OCI-LY1 (cell line): ENCODE measurements at regions not wholly inside any gene's neighbourhood (a gene's known extent, or its start where the extent isn't known, plus 50 kb on each side); places are given as distances from the start of the nearest gene placed in this dataset.

Experiments used
- H2AFZ ChIP-seq: fragments of 200-600 bp; sonication (generic), shearing (Covaris generic); 2 replicates; pipeline ENCODE4 v1.6.0; 2014; ENCODE audit warnings: antibody characterized with exemption, mild to moderate bottlenecking, low read length
- H3F3A ChIP-seq: fragments of 200-600 bp; sonication (generic), shearing (Covaris generic); 2 replicates; pipeline ENCODE4 v1.6.0; 2014; ENCODE audit warnings: mild to moderate bottlenecking, antibody characterized with exemption, low read length, moderate library complexity; ENCODE audit not compliant: insufficient read depth
- H3K27ac ChIP-seq: fragments of 200-600 bp; sonication (generic); 2 replicates; pipeline ENCODE4 v1.5.1; 2014; ENCODE audit warnings: low read length, mixed run types, mild to moderate bottlenecking, low read depth; ENCODE audit not compliant: poor library complexity, severe bottlenecking
- H3K27me3 ChIP-seq: fragments of 200-600 bp; sonication (generic); 2 replicates; pipeline ENCODE4 v1.6.0; 2014; ENCODE audit warnings: antibody characterized with exemption, mild to moderate bottlenecking, low read length, moderate library complexity; ENCODE audit not compliant: insufficient read depth
- H3K36me3 ChIP-seq: fragments of 200-600 bp; sonication (generic); 2 replicates; pipeline ENCODE4 v1.6.1; 2014; ENCODE audit warnings: mild to moderate bottlenecking, antibody characterized with exemption, low read length, moderate library complexity, mixed read lengths; ENCODE audit not compliant: insufficient read depth
- H3K4me1 ChIP-seq: fragments of 200-600 bp; sonication (generic); 2 replicates; pipeline ENCODE4 v1.5.1; 2014; ENCODE audit warnings: mild to moderate bottlenecking, low read length, moderate library complexity; ENCODE audit not compliant: insufficient read depth, severe bottlenecking
- H3K4me2 ChIP-seq: fragments of 200-600 bp; sonication (generic), shearing (Covaris generic); 2 replicates; pipeline ENCODE4 v1.6.1; 2014; ENCODE audit warnings: low read length
- H3K4me3 ChIP-seq: fragments of 200-600 bp; sonication (generic); 2 replicates; pipeline ENCODE4 v1.5.1; 2014; ENCODE audit warnings: low read length, low read depth, mild to moderate bottlenecking, mixed read lengths; ENCODE audit not compliant: poor library complexity, severe bottlenecking
- H3K79me2 ChIP-seq: fragments of 200-600 bp; shearing (Covaris generic); 2 replicates; pipeline ENCODE4 v1.6.1; 2016; ENCODE audit warnings: mixed run types, low read length, mixed read lengths; ENCODE audit not compliant: insufficient read depth
- H3K9ac ChIP-seq: fragments of 200-600 bp; sonication (generic), shearing (Covaris generic); 2 replicates; pipeline ENCODE4 v1.6.1; 2014; ENCODE audit warnings: mild to moderate bottlenecking, low read length, mixed read lengths
- H3K9me2 ChIP-seq: fragments of 200-600 bp; sonication (generic), shearing (Covaris generic); 2 replicates; pipeline ENCODE4 v1.6.1; 2014; ENCODE audit warnings: low read depth, mild to moderate bottlenecking, low read length, mixed read lengths
- H3K9me3 ChIP-seq: fragments of 200-600 bp; shearing (Covaris generic); 2 replicates; pipeline ENCODE4 v1.6.1; 2014; ENCODE audit warnings: low read length, mixed read lengths
- H4K20me1 ChIP-seq: fragments of 200-600 bp; sonication (generic), shearing (Covaris generic); 2 replicates; pipeline ENCODE4 v1.6.0; 2016; ENCODE audit warnings: mild to moderate bottlenecking, low read length; ENCODE audit not compliant: insufficient read depth
- EZH2 ChIP-seq: fragments of 200-600 bp; sonication (generic), shearing (Covaris generic); IDR thresholded peaks from 2 replicates; pipeline ENCODE4 v1.8.0; 2017; ENCODE audit warnings: borderline replicate concordance, mixed run types, mild to moderate bottlenecking, antibody characterized with exemption, low read length, moderate library complexity, mixed read lengths
- TF ChIP-seq, protein P1 (sequence below): fragments of 200-600 bp; sonication (generic), shearing (Covaris generic); IDR thresholded peaks from 2 replicates; pipeline ENCODE4 v1.5.1; 2017; ENCODE audit warnings: mild to moderate bottlenecking, antibody characterized with exemption, low read length, moderate library complexity, mixed read lengths

DNA sequence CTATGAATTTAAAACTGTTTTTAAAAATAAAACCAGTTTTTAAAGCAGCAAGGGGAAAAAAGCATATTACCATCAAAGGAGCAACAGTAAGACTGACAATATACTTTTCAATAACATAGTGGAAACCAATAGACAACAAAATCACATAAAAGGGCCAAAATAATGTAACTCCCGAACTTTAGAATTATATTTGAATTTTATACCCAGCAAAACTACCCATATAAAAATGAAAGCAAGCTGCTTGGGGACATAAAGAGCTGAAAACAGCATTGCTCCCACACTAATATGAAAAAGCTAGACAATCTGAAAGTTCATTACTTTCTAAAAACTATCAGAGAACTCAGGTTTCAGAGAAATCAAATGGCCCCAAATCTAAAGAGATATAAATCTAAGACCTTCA is 199.4 kb upstream of the ARID1B start:
- Histone ChIP-seq H3K27me3 (no peaks in the 10 kb centered on the region; the same call in 1 of the 2 replicates), H2AFZ (no peak overlapping the region), H3K9me3 (peaks cover 25% of the 10 kb centered on the region), H3K4me1 (no peaks in the 10 kb centered on the region), H3K9me2 (no peaks in the 10 kb centered on the region), H3K4me3 (no peak overlapping the region), H3F3A (no peaks in the 10 kb centered on the region), H4K20me1 (no peaks in the 10 kb centered on the region), H3K79me2 (no peaks in the 10 kb centered on the region), H3K27ac (no peak overlapping the region), H3K4me2 (no peak overlapping the region), H3K9ac (no peak overlapping the region), H3K36me3 (no peaks in the 10 kb centered on the region)
- TF ChIP-seq EZH2 = no peak
- TF ChIP-seq, protein P1, sequence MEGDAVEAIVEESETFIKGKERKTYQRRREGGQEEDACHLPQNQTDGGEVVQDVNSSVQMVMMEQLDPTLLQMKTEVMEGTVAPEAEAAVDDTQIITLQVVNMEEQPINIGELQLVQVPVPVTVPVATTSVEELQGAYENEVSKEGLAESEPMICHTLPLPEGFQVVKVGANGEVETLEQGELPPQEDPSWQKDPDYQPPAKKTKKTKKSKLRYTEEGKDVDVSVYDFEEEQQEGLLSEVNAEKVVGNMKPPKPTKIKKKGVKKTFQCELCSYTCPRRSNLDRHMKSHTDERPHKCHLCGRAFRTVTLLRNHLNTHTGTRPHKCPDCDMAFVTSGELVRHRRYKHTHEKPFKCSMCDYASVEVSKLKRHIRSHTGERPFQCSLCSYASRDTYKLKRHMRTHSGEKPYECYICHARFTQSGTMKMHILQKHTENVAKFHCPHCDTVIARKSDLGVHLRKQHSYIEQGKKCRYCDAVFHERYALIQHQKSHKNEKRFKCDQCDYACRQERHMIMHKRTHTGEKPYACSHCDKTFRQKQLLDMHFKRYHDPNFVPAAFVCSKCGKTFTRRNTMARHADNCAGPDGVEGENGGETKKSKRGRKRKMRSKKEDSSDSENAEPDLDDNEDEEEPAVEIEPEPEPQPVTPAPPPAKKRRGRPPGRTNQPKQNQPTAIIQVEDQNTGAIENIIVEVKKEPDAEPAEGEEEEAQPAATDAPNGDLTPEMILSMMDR = no peak

DNA sequence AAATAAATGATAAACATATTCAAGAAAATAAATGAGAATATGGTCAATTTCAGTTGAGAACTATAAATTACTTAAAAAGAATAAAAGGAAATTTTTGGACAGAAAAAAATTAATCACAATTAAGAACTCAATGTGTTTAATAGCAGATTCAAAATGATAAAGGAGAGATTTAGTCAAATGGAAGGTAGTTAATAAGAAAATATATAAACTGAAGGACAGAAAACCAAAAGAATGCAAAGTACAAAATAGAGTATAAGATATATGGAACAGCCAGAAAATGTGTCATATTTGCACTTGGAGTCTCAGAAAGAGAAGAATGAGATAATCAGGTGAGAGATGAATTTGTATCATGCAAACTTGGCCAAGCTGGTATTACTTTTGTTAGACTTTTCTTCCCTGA is 201.8 kb upstream of the ARID1B start:
- Histone ChIP-seq H3K4me3 (no peak overlapping the region), H3K79me2 (no peaks in the 10 kb centered on the region), H3F3A (no peaks in the 10 kb centered on the region), H3K9me3 (peaks cover 25% of the 10 kb centered on the region), H3K4me2 (no peak overlapping the region), H2AFZ (no peak overlapping the region), H4K20me1 (no peaks in the 10 kb centered on the region), H3K4me1 (no peaks in the 10 kb centered on the region), H3K9me2 (no peaks in the 10 kb centered on the region), H3K9ac (no peak overlapping the region), H3K27ac (no peak overlapping the region), H3K27me3 (peaks cover 6% of the 10 kb centered on the region; the same call in 1 of the 2 replicates), H3K36me3 (no peaks in the 10 kb centered on the region)
- no peak for TF ChIP-seq EZH2
- TF ChIP-seq, protein P1 = no peak

DNA sequence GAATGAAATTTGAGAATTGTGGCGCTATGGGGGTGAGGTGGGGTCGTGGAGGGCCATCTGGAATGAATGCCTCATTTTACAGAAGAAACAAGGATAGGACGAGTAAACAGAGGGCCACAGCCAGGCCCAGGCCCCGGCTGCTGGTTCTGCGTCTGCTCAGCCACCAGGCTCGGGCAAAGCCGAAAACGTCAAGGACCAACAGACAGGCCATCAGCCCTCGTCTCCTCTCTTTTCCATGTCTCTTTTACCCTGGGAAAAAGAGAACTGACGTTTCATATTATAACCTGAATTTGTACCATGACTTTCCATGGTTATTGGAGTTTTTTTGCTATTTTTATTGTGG is 212.4 kb upstream of the ARID1B start:
- no peaks in the 10 kb centered on the region for H3K9me2 ChIP-seq
- H3K9ac ChIP-seq = no peak overlapping the region
- no peak overlapping the region for H2AFZ ChIP-seq
- peaks cover 13% of the 10 kb centered on the region; the same call in 1 of the 2 replicates for H3K27me3 ChIP-seq
- no peaks in the 10 kb centered on the region for H3F3A ChIP-seq
- peaks cover 33% of the 10 kb centered on the region for H3K4me1 ChIP-seq
- TF ChIP-seq, protein P1 = no peak
- no peak for TF ChIP-seq EZH2
- H3K79me2 ChIP-seq = no peaks in the 10 kb centered on the region
- peak overlapping the region; percentile 75 for H3K27ac ChIP-seq
- H3K36me3 ChIP-seq = no peaks in the 10 kb centered on the region; the same call in 1 of the 2 replicates
- no peak overlapping the region for H3K4me3 ChIP-seq
- H4K20me1 ChIP-seq = no peaks in the 10 kb centered on the region
- no peak overlapping the region for H3K4me2 ChIP-seq
- H3K9me3 ChIP-seq = peaks cover 20% of the 10 kb centered on the region
